DMS53 treated with DMSO at 0.1 percent for 48 hours (cell line): ENCODE measurements at regions not wholly inside any gene's neighbourhood (a gene's known extent, or its start where the extent isn't known, plus 50 kb on each side); places are given as distances from the start of the nearest gene placed in this dataset.
"Not testable (repeated sequence)": the region's sequence is repeated elsewhere in the genome, so short reads cannot be mapped to it uniquely, and the experiment has no call there.

Source experiments
- DNase-seq: peaks from one replicate; lab custom pipeline; 2025; ENCODE audit not compliant: unreplicated experiment; lab: John Stamatoyannopoulos, UW

- DNase-seq, result no peak
Measured at GRCh38 chrX:137878401-137878800, 312.5 kb downstream of the ZIC3 start.

GRCh38 chrX:137882960-137883359 is 317.0 kb downstream of the ZIC3 start:
- no peak for DNase-seq

- not testable (repeated sequence) for DNase-seq
Measured at GRCh38 chrX:137884813-137885212, 318.9 kb downstream of the ZIC3 start.

- DNase-seq, result no peak
Measured at GRCh38 chrX:137891431-137891830, 325.5 kb downstream of the ZIC3 start.

GRCh38 chrX:137896123-137896522 is 330.2 kb downstream of the ZIC3 start:
- no peak for DNase-seq

- DNase-seq, result no peak
Measured at GRCh38 chrX:137915466-137915865, 349.5 kb downstream of the ZIC3 start.

GRCh38 chrX:137916090-137916746 is 350.3 kb downstream of the ZIC3 start:
- no peak for DNase-seq

GRCh38 chrX:137926090-137926489 is 360.2 kb downstream of the ZIC3 start:
- peak; percentile 35 for DNase-seq

GRCh38 chrX:137929951-137930350 is 364.0 kb downstream of the ZIC3 start:
- DNase-seq, result peak; percentile 50

- DNase-seq, result no peak
Measured at GRCh38 chrX:137930533-137930932, 364.6 kb downstream of the ZIC3 start.

- not testable (repeated sequence) for DNase-seq
Measured at GRCh38 chrX:137934214-137934613, 368.3 kb downstream of the ZIC3 start.

GRCh38 chrX:137934887-137935286 is 369.0 kb downstream of the ZIC3 start:
- DNase-seq, result not testable (repeated sequence)

- DNase-seq, result no peak
Measured at GRCh38 chrX:137945470-137945869, 379.5 kb downstream of the ZIC3 start.

- DNase-seq, result no peak
Measured at GRCh38 chrX:137969191-137969590, 403.3 kb downstream of the ZIC3 start.

GRCh38 chrX:137982472-137983172 is 416.7 kb downstream of the ZIC3 start:
- no peak for DNase-seq

- no peak for DNase-seq
Measured at GRCh38 chrX:137988470-137988869, 422.5 kb downstream of the ZIC3 start.

GRCh38 chrX:137998619-137999018 is 432.7 kb downstream of the ZIC3 start:
- no peak for DNase-seq

- DNase-seq, result no peak
Measured at GRCh38 chrX:137999071-137999470, 433.1 kb downstream of the ZIC3 start.

- no peak for DNase-seq
Measured at GRCh38 chrX:137999552-137999951, 433.6 kb downstream of the ZIC3 start.

GRCh38 chrX:138001226-138001625 is 435.3 kb downstream of the ZIC3 start:
- DNase-seq, result no peak

GRCh38 chrX:138006180-138006579 is 440.3 kb downstream of the ZIC3 start:
- no peak for DNase-seq

- DNase-seq, result no peak
Measured at GRCh38 chrX:138008281-138008680, 442.4 kb downstream of the ZIC3 start.

- DNase-seq, result no peak
Measured at GRCh38 chrX:138011468-138011867, 445.5 kb downstream of the ZIC3 start.
